MV-4-11 (cell line): ENCODE measurements at regions not wholly inside any gene's neighbourhood (a gene's known extent, or its start where the extent isn't known, plus 50 kb on each side); places are given as distances from the start of the nearest gene placed in this dataset.

Experiments
- DNase-seq: peaks from one replicate; lab custom pipeline; 2025; lab: John Stamatoyannopoulos, UW

DNA sequence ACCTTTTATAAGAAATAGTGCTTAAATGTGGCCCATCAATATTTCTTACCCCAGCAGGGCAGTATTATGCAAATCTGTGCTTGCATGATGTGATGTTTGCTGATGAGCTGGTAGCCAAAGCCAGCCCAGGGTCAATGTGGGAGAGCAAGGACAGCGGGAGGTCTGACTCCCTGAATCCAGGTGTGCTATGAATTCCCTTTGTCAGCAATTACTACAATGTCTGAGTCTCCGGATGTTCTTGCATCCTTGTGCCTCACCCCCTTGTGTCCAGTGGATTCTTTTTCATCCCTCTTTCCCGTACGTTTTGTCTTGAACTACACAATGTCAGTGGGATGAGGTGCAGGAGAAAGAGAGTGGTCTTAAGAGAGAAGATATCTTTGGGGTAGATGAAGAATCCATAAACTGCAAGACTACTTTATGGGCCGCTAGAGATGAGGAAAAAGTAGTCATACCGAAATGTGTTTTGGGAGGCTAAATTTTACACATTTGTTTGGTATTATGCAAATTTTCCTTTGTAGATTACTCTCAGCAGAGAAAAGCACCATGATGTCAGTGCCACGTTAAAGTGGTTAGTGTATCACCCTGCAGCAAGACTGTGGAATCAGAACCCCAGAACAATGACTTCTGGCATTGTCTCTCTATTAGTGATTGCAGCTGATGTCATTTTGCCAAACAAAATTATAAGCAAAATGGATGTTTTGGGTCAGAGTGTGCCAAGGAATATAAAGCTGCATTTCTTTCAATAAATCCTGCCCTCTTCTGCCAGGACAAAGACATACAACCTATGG is 53.5 kb upstream of the TSHZ3 start:
- no peak for DNase-seq

DNA sequence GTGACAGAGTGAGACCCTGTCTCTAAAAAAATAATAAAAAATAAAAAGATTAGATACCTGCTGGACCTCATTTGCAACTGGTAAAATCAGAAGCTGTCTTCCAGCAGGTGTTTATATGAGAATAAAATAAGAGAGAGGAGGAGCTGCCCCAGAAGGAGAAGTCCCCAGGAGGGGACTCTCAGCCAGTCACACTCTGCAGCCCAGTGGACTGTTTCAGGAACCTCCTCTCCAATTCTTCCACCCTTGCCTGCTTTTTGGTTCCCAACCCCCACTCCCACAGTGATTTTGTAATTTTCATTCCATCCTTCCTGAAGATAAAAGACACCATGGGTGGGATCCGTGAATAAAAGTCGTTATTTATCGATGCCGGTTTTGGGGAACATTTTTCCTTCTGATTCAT is 56.9 kb upstream of the TSHZ3 start:
- DNase-seq = no peak

DNA sequence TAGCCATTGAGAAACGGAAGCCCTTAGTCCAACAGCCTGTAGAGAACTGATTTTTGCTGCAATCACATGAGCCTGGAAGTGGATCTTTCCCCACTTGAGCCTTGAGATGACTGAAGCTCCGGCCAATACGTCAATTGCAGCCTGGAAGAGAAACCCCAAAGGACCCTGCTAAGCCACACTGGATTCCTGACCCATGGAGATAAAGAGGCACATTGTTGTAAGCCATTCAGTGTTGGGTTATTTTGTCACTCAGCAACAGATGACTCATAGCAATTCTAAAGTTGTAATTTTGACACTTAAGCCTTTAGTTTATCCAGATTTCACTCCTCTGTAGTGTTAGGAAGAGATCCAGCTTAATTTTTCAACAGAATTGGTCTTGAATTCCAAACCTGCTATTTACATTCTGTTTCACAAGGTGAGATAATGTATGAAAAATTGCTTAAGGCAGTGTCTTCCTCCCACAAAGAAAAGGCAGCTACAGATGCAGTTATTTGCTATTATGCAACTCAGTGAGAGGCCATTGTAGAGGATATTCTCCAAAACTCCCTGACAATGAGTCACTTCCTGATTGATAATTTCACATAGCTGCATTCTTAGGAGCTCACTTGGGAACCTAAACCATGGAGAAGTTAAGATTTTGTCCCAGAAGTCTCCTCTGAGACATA is 59.4 kb upstream of the TSHZ3 start:
- peak; percentile 79 for DNase-seq

DNA sequence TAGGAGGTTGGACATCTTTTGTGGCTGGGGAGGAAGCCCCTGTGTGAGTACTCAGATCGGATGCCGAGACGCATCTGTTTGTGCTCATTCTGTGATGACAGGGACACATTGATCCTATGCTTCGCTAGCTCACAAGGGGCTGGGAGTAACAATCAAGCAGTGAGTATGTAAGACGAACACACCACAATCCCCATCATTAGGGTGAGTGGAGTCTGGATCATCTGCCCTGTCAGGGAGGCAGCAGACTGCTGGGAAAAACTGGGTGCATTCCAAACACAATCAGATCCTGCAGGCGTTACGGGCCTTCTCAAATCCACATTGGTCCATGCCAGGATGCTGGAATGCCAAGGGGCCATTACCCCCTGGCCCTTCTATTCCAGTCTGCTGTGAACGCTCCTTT is 64.1 kb upstream of the TSHZ3 start:
- DNase-seq = no peak

DNA sequence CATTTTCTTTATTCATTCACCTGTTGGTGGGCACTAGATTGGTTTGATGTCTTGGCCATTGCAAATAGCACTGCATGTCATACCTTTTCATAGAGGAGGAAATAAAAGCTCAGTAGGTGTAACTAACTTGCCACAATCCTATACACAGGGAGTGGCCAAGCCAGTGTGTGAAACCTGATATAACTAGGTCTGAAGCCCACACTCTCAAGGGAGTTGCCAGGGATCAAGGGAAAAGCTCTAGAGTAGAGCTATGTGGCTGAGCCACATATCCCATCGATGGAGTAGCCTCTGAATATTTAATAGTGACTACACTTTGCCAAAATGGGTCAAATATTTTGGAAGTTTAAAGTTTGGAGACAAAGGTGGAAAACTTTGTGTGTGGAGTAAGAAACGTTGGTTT is 66.1 kb upstream of the TSHZ3 start:
- no peak for DNase-seq

DNA sequence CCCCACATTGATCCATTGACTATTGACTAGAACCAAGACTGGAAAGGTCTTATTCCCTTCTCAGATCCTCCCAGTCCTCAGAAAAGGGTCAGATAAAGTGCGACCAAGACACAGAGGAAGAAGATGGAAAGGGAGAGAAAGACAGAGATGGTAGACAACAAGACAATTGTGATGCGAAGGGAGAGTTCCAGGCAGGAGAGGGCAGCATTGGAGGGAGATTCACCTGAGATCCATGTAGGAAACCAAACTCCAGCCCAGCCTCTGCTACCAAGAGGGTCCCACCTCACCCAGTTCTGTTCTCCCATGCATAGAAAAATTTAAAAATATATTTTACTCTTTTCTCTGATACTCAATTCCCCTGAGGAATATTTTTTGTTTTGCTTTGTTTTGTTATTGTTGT is 67.3 kb upstream of the TSHZ3 start:
- no peak for DNase-seq

DNA sequence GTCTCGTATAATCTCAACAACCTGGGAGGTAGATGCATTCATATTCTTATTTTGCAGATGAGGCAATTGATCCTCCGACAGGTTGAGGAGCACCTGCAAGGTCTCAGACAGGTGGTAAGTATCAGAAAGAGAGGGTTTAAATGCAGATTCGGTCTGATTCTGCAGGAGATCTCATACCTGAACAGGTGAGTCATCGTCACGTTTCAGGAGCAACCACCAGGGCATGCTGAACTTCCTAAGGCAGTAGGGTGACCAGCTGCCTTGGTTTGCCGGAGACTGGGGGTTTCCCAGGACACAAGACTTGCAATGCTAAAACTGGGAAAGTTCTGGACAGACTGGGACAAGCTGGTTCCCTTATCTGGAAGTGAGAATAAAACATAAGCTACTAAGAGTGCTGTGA is 68.8 kb upstream of the TSHZ3 start:
- no peak for DNase-seq

DNA sequence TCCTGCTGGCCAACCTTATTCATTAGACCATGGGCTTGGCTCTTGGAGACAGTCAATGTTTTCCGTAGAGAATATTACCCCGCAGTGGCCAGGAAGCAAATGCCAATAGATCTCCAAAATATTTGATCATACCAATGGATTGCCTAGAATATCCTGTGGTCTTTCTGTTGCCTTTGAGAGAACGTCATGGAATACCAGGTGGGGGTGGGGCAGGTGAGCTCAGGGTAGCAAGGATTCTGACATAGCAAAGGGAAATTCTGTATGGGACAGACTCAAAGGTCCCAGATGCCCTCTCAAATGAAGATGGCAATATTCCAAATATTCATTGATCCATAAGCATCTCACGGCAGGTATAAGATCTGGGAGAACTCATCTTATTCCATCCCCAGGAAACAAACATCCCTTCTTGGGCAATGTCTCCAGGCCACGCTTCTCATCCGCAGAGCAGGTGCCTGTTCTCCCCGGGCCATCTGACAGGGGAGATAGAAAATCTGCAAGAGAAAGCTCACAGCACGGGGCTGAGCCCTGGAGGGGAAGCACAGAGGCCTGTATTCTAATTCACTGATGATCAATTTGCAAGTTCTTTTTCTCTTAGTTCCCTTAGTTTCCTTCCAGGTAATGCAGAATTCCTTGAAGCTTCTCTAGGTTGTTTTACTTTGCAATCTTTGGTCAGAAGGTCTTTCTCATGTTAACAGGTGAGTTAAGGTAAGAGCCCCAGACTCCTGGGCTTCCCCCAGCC is 69.6 kb upstream of the TSHZ3 start:
- DNase-seq = no peak

DNA sequence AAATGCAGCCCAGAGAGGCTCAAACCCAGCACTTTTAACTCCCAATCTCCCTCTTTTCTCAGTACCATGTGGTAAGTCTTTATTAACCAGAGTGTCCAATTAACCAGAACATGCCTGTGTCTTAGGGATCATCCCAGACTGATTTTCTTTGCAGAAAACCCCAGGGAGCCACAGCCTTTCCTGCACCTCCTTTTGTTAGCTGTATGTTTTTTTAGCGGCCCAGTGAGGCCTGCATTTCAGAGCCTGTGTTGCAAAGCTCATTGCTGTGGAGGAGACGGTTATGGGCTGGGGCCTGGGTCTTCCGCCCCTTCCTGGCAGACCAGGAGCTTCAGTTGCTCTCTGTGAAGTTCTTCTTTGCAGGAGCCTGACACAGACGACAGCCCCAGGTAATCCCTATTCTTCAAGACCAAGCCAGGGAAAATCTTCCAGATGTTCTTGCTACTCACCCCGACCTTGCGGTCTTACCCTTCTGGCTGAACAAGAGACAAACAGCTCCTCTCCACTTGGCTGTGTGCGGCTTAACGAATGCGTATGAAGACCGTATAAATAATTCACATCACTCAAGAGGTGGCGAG is 70.7 kb upstream of the TSHZ3 start:
- no peak for DNase-seq

DNA sequence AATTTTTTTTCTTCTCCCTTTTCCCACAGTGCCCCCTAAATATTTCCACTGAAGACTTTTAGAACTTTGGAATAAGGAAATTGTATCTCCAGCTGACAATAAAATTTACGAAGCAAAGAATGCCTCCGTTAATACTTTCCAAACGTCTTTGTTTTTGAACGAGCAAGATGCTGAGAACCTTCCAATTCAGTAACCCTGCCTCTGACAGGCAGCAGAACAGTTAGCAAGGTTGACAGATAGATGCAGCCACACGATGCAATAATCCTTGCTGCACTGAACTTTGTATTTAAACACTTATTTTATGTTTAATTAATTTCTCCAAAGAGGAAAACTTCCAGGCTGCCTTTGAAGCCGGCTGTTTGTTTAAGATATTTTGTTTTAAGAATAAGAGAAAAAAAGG is 71.8 kb upstream of the TSHZ3 start:
- no peak for DNase-seq

DNA sequence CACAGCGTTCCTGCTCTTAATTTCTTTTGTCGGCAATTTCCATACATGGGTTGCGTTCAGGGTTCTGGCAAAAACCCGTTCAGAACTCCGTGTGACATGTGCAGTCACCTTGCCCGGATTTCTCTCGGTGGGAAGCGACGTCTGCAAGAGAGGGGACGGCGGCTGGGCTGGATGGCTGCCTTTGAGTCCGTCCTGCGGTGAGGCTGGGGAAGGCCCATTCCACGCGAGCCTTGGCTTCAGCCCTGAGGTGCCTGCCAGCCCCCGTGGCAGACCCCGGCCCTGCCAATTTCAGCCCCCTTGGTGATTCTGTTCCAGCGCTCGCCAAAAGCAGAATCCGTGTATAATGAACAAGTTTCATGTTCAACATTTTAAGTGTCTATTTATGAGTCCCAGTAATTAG is 72.6 kb upstream of the TSHZ3 start:
- no peak for DNase-seq

DNA sequence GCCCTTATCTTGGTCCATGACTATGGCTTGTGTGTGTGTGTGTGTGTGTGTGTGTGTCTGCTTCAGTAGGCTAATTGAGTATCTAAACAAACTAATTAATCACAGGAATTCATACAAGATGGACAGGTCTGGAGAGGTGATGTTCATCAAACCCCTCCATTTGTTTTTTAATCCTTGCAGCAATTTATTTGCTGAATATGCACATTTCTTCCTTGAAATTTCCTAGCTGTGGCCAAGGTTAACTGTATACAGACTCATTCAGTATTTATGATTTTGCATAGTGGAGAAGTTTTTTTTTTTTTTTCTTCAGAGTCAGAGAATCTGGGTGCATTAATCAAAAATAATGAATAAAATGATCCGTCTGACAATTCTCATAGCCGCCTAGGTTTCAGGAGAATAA is 74.7 kb upstream of the TSHZ3 start:
- no peak for DNase-seq

DNA sequence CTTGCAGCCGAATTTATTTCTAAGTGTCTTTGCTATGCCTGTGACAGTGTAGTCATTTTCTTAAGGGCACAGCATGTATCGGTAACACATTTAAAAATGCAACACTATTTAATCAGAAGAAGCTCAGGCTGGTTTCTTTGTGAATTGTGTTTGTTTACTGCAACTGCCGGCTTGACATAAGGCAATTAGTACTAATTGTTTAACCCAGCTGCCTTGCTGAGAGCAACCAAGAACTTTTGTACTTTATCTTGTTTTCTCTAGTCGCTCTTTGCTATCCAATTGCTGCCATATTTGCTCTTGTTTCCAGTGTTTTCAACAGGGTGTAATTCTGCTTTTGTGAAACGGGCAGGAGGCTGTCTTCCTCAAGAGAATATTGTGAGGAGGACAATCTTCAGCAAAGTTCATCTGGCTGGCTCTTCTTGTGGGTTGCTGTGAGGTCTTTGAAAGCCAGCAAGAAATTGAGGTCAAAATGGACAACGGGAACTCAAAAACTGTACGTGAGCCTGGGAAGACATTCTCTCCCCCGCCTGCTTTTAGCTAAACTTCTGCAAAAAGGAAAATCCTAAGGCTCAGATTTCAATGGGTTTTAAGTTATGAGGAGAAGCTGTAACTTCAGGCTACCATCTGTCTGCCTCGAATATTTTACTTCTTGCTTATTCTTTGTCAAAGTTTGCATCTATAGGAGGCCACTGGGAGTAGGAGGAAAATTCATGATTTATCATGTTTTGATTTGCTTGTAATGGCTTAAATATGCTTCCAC is 75.8 kb upstream of the TSHZ3 start:
- no peak for DNase-seq

DNA sequence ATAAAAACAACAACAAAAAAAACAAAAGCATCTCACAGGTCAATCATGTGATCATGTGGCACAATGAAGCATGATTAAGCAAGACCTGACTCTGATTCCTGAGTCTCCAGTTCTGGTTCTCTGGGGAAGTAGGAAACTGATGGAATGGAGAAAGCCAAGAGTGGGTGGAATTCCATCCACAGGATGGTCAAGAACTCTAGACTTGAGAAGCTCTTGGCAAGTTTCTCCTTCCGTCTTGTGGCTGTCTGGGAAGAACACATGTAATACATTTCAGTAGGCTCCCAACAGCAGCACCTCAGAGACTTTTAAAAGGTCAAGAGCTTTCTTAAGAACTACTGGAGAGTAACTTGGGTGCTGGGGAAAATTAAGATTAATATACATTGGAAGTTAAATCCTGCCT is 78.6 kb upstream of the TSHZ3 start:
- DNase-seq = no peak

DNA sequence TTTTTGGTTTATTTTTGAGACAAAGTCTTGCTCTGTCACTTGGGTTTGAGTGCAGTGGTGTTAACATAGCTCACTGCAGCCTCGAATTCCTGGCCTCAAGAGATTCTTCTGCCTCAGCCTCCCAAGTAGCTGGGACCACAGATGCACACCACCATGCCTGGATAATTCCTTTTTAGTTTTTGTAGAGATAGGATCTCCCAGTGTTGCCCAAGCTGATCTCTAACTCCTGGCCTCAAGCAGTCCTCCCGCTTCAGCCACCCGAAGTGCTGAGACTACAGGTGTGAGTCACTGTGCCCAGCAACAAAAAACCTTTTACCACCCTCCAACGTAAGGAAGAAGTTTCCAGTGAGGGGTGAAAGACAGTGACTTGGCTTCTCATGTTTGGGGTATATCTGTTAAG is 81.1 kb upstream of the TSHZ3 start:
- DNase-seq = no peak

DNA sequence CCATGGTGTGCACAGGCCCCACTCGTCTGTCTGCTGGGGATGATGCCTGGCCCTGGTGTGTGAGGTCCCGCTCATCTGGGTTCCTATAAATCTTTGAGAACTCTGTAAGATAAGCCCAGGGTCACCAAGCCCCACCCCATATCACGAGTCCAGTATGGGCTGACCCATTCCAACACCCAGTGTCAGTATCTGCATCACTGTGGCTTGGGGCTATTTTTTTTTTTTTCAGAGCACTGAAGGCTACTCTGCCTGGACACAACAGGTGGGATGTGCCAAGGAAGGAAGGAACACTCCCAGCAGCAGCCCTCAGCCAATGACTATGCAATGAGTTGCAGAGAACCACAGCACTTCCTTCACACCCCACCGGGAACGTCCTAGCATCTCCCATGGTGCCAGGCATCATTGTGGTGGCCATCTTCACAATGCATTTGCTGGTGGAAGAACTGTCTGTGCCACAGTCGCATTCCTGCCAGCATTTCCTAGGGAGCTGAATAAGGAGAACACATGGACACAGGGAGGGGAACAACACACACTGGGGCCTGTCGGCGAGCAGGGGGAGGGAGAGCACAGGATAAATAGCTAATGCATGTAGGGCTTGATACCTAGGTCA is 83.1 kb upstream of the TSHZ3 start:
- no peak for DNase-seq

DNA sequence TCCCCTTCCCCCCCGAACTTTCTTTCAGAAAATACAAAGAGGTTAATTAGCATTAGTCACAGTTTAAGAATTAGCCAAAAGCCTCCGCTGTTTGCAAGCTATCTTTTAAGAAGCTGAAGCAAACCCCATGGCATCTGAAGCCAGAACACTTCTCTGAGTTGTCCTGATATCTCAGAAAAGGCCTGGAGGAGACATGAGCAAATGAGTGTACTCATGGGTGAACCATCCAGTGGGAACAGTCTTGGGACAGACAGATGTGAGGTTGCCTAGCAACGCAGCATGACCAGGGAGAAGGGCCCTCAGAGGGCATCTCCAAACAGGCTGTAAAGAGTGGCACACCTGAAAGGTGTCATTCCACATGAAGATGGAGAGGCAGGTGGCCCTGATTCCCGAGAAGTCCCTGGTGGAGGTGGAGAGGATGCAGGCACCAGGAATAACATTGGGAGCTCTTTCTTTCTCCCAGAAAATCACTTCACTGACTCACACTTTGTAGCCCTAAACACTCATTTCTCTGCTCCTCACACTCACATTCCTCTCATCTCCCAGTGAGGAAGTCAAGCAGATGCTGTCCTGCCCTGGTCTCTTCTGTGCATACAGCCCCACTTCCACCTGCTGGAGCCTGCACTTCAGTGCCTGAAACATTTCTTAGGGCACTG is 87.0 kb upstream of the TSHZ3 start:
- no peak for DNase-seq

DNA sequence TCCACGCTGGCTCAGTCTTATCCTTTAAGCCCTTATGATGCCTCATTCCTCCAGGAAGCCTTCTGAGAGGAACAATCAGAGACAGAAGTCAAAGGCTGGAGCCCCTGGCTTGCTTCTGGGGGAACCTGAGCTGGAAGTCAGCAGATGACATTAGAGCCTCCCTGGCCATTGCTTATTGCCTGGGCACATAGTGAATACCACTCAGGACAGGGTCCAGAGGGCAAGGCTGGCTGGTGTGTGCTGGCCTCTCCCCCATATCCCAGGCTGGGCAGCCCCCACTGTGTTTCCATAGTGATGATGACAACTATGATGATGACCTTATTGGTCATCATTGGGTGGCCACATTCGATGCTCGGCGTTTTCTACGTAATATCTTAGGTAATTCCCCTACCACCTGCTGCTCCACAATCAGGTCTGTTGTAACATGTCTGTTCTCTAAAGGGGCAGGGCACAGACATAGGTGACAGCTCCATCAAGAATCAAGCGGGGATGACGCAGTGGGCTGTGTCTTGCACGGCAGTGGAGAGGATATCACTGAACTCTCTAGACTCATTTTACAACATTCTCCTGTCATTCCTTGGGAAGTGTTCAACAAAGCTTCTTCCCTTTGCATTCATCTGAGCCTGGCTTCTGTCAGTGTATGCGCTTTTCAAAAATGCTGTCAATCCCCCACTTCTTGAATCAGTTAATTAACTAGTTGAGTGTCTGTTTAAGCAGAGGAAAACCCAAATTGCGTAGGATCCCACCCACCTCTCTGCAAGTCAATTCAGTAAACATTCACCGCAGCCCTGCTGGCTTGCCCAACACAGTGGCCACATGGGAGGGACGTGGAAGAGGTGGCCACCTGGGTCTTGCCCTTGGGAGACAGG is 89.4 kb upstream of the TSHZ3 start:
- DNase-seq = no peak

DNA sequence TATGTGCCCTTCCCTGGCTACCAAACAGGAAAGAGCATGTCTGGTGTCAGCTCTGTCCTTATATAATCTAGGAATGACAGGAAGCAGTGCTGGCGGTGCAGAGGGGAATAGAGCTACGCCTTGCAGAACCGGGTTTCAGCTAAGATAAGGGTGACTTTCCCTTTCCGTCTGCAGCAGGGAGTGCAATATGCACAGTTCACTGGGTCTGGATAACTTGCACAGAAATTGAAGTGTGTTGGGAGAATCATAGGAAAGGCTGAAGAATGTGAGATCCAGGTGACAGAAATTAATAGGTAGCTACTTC is 90.0 kb upstream of the TSHZ3 start:
- DNase-seq = no peak

DNA sequence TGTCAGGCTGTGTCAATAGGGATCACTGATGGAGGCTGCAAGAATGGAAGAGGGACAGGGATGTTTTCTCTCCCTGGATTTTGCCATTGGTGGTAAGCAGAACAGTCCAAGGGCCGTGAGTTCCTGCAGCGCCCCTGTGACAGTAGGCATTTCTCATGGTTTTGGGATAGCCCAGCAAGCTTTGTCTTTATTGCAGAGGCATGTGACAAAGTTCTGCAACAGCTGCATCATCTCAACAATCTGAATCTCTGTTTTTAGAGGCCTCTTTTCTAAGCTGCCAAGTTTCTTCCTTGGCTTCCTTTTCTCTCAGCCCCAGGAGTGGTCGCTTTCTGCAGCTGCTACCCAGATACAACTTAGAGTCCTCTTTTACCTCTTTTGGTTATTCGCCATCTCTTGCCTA is 95.7 kb upstream of the TSHZ3 start:
- no peak for DNase-seq
